Liver (tissue), 3 donors: ENCODE measurements at regions not wholly inside any gene's neighbourhood (a gene's known extent, or its start where the extent isn't known, plus 50 kb on each side); places are given as distances from the start of the nearest gene placed in this dataset.

ENCODE experiments used
- CTCF ChIP-seq: fragments of 150-350 bp; IDR thresholded peaks from 2 replicates; pipeline ENCODE4 v1.5.1; 2017; ENCODE audit warnings: improper control_type of control experiment, low read depth, low read length; ENCODE audit not compliant: missing input control
- EGR1 ChIP-seq, 2 donors: IDR thresholded peaks; 2 replicates each; pipeline ENCODE4 v1.6.1; 2016 to 2018; ENCODE audit warnings: antibody characterized with exemption in 2 of 2, low read depth in 2 of 2
- FOXA1 ChIP-seq: IDR thresholded peaks from 2 replicates; pipeline ENCODE4 v1.6.1; 2016; ENCODE audit warnings: antibody characterized with exemption
- HNF4A ChIP-seq, 2 donors: conservative IDR thresholded peaks; 2 replicates each; pipeline ENCODE4 v1.6.1; 2016; ENCODE audit warnings: antibody characterized with exemption in 2 of 2, mild to moderate bottlenecking in 2 of 2
- JUND ChIP-seq, 2 donors: IDR thresholded peaks; 2 replicates each; pipeline ENCODE4 v1.6.1; 2016; ENCODE audit warnings: antibody characterized with exemption in 2 of 2
- RAD21 ChIP-seq, 2 donors: IDR thresholded peaks; 2 replicates each; pipeline ENCODE4 v1.6.1; 2016; ENCODE audit warnings: antibody characterized with exemption in 2 of 2, mild to moderate bottlenecking in 2 of 2
- TAF1 ChIP-seq: conservative IDR thresholded peaks from 2 replicates; pipeline ENCODE4 v1.6.1; 2016; ENCODE audit warnings: antibody characterized with exemption, mild to moderate bottlenecking
- YY1 ChIP-seq: IDR thresholded peaks from 2 replicates; pipeline ENCODE4 v1.6.1; 2016; ENCODE audit warnings: antibody characterized with exemption, mild to moderate bottlenecking
- TF ChIP-seq, protein P1 (sequence below): IDR thresholded peaks from 2 replicates; pipeline ENCODE4 v1.6.1; 2016; ENCODE audit warnings: antibody characterized with exemption
- TF ChIP-seq, protein P2 (sequence below): IDR thresholded peaks from 2 replicates; pipeline ENCODE4 v1.6.1; 2016; ENCODE audit warnings: antibody characterized with exemption
- donor health status: healthy.
- donor health status: healthy.

GRCh38 chr2:120890566-120891360 is 155.1 kb downstream of the GLI2 start:
- no peak for TF ChIP-seq CTCF
- TF ChIP-seq YY1, result no peak
- TF ChIP-seq, protein P1, sequence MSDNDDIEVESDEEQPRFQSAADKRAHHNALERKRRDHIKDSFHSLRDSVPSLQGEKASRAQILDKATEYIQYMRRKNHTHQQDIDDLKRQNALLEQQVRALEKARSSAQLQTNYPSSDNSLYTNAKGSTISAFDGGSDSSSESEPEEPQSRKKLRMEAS, result no peak
- TF ChIP-seq TAF1, result no peak
- TF ChIP-seq JUND (IDR thresholded peaks at IDR 0.05), result no peak
- TF ChIP-seq RAD21 (IDR thresholded peaks at IDR 0.05), result no peak
- TF ChIP-seq HNF4A (conservative IDR thresholded peaks at IDR 0.05), result no peak
- no peak for TF ChIP-seq EGR1 (IDR thresholded peaks at IDR 0.05; ENCODE audit: low read depth in 2 of 2)
- TF ChIP-seq FOXA1, result no peak
- TF ChIP-seq, protein P2, sequence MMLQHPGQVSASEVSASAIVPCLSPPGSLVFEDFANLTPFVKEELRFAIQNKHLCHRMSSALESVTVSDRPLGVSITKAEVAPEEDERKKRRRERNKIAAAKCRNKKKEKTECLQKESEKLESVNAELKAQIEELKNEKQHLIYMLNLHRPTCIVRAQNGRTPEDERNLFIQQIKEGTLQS, result no peak
